IMR-90 (cell line): ENCODE measurements at regions not wholly inside any gene's neighbourhood (a gene's known extent, or its start where the extent isn't known, plus 50 kb on each side); places are given as distances from the start of the nearest gene placed in this dataset.

Experiments
- ATAC-seq: fragments of 200-7000 bp; cut with Tn5 transposase; 2 replicates; pipeline ENCODE4 v1.9.1; 2020; ENCODE audit warnings: low read depth, mild to moderate bottlenecking, moderate library complexity
- BruUV-seq: library from RNA; stranded (reverse); fragments of 400-500 nt; replicated peaks from 2 replicates; lab custom pipeline; 2021; lab: Mats Ljungman, UMichigan
- CTCF ChIA-PET: fragments of 300-600 bp; formaldehyde crosslinking; extraction: SDS; loops from one replicate; lab custom pipeline; 2021; ENCODE audit warnings: antibody characterized with exemption; lab: Yijun Ruan, JAX
- POLR2A ChIA-PET: fragments of 300-600 bp; sonication (Branson Sonifier 250); formaldehyde crosslinking; loops from one replicate; lab custom pipeline; 2022; ENCODE audit warnings: antibody characterized with exemption; ENCODE audit not compliant: unreplicated experiment; lab: Charles Lee
- DNase-seq: peaks from one replicate; pipeline ENCODE4 v3.0.0; 2013
- H2AFZ ChIP-seq: replicated peaks from 2 replicates; pipeline ENCODE3; 2013; ENCODE audit warnings: low read length, mild to moderate bottlenecking; ENCODE audit not compliant: poor library complexity
- H2AK5ac ChIP-seq: 2 replicates; pipeline ENCODE4 v1.6.1; 2013; ENCODE audit warnings: low read depth, low read length, inconsistent platforms
- H2AK9ac ChIP-seq: replicated peaks from 2 replicates; pipeline ENCODE3; 2013; ENCODE audit warnings: mild to moderate bottlenecking, low read depth, low read length, moderate library complexity; ENCODE audit not compliant: poor library complexity
- H2BK120ac ChIP-seq: 2 replicates; pipeline ENCODE4 v1.6.1; 2013; ENCODE audit warnings: low read depth, low read length, inconsistent platforms
- H2BK15ac ChIP-seq: 3 replicates; pipeline ENCODE4 v1.6.1; 2013; ENCODE audit warnings: low read depth, low read length, inconsistent platforms
- H2BK20ac ChIP-seq: 2 replicates; pipeline ENCODE4 v1.6.1; 2013; ENCODE audit warnings: low read depth, mild to moderate bottlenecking, inconsistent platforms, low read length, moderate library complexity
- H2BK5ac ChIP-seq: 2 replicates; pipeline ENCODE4 v1.6.1; 2013; ENCODE audit warnings: mild to moderate bottlenecking, low read depth, low read length, inconsistent platforms; ENCODE audit not compliant: poor library complexity, severe bottlenecking
- H3K14ac ChIP-seq: replicated peaks from 2 replicates; pipeline ENCODE4 v1.6.1; 2013; ENCODE audit warnings: low read depth, low read length, inconsistent platforms
- H3K18ac ChIP-seq: 2 replicates; pipeline ENCODE4 v1.6.1; 2013; ENCODE audit warnings: low read depth, low read length, control low read depth
- H3K23ac ChIP-seq: 2 replicates; pipeline ENCODE4 v1.6.1; 2013; ENCODE audit warnings: low read depth, low read length, inconsistent platforms
- H3K27ac ChIP-seq: 2 replicates; pipeline ENCODE4 v1.5.1; 2013; ENCODE audit warnings: mild to moderate bottlenecking, control low read depth, low read length; ENCODE audit not compliant: insufficient read depth
- H3K27me3 ChIP-seq: 2 replicates; pipeline ENCODE4 v1.6.1; 2013; ENCODE audit warnings: low read length; ENCODE audit not compliant: control insufficient read depth, insufficient read depth
- H3K36me3 ChIP-seq: 2 replicates; pipeline ENCODE4 v1.6.1; 2013; ENCODE audit warnings: low read length, mixed read lengths; ENCODE audit not compliant: control insufficient read depth, insufficient read depth
- H3K4ac ChIP-seq: 2 replicates; pipeline ENCODE4 v1.6.1; 2013; ENCODE audit warnings: low read depth, low read length, inconsistent platforms
- H3K4me1 ChIP-seq: 2 replicates; pipeline ENCODE4 v1.6.1; 2013; ENCODE audit warnings: low read length, mixed read lengths; ENCODE audit not compliant: control insufficient read depth, insufficient read depth
- H3K4me2 ChIP-seq: 2 replicates; pipeline ENCODE4 v1.6.1; 2013; ENCODE audit warnings: low read depth, mild to moderate bottlenecking, control low read depth, low read length, moderate library complexity
- H3K4me3 ChIP-seq: 2 replicates; pipeline ENCODE4 v1.5.1; 2013; ENCODE audit warnings: low read depth, mild to moderate bottlenecking, control low read depth, low read length, moderate library complexity; ENCODE audit not compliant: insufficient read depth
- H3K56ac ChIP-seq: 2 replicates; pipeline ENCODE4 v1.6.1; 2013; ENCODE audit warnings: low read length, inconsistent platforms; ENCODE audit not compliant: insufficient read depth; ENCODE audit errors: extremely low read depth
- H3K79me1 ChIP-seq, 2 experiments: 2 replicates each; pipeline ENCODE4 v1.6.1; 2013; ENCODE audit warnings: low read length in 2 of 2, inconsistent platforms in 1 of 2, low read depth in 1 of 2
- H3K9ac ChIP-seq: 2 replicates; pipeline ENCODE4 v1.6.1; 2013; ENCODE audit warnings: low read depth, low read length, control low read depth
- H3K9me1 ChIP-seq: 2 replicates; pipeline ENCODE4 v1.6.1; 2013; ENCODE audit warnings: low read length, inconsistent platforms; ENCODE audit not compliant: insufficient read depth
- H3K9me3 ChIP-seq: 2 replicates; pipeline ENCODE4 v1.6.1; 2013; ENCODE audit warnings: low read length; ENCODE audit not compliant: control insufficient read depth, insufficient read depth
- H4K20me1 ChIP-seq: 2 replicates; pipeline ENCODE4 v1.6.1; 2013; ENCODE audit warnings: low read length, inconsistent platforms; ENCODE audit not compliant: insufficient read depth
- H4K5ac ChIP-seq: 2 replicates; pipeline ENCODE4 v1.6.1; 2013; ENCODE audit warnings: mild to moderate bottlenecking, low read depth, low read length, control low read depth
- H4K8ac ChIP-seq, 2 experiments: 2 replicates each; pipeline ENCODE4 v1.6.1; 2013; ENCODE audit warnings: low read depth in 2 of 2, low read length in 2 of 2, control low read depth in 1 of 2, inconsistent platforms in 1 of 2
- H4K91ac ChIP-seq: 2 replicates; pipeline ENCODE4 v1.6.1; 2013; ENCODE audit warnings: low read depth, low read length, inconsistent platforms; ENCODE audit not compliant: insufficient read depth
- CEBPB ChIP-seq: IDR thresholded peaks from 2 replicates; pipeline ENCODE4 v1.6.1; 2012; ENCODE audit warnings: low read depth, low read length, improper control_type of control experiment
- CHD1 ChIP-seq: IDR thresholded peaks from 2 replicates; pipeline ENCODE4 v1.6.1; 2012; ENCODE audit warnings: low read depth, low read length, improper control_type of control experiment
- ELK1 ChIP-seq: fragments of 150-350 bp; IDR thresholded peaks from 2 replicates; pipeline ENCODE4 v1.6.1; 2016; ENCODE audit warnings: low read depth, mild to moderate bottlenecking, low read length, moderate library complexity, borderline replicate concordance
- FOS ChIP-seq: fragments of 150-350 bp; IDR thresholded peaks from 2 replicates; pipeline ENCODE4 v1.6.1; 2016; ENCODE audit warnings: low read depth, low read length
- POLR2A ChIP-seq: IDR thresholded peaks from 2 replicates; pipeline ENCODE4 v1.6.1; 2012; ENCODE audit warnings: mild to moderate bottlenecking, low read depth, low read length
- RAD21 ChIP-seq: IDR thresholded peaks from 2 replicates; pipeline ENCODE4 v1.6.1; 2012; ENCODE audit warnings: low read length, improper control_type of control experiment
- RCOR1 ChIP-seq: IDR thresholded peaks from 2 replicates; pipeline ENCODE4 v1.6.1; 2012; ENCODE audit warnings: mild to moderate bottlenecking, low read length, improper control_type of control experiment; ENCODE audit not compliant: insufficient replicate concordance
- USF2 ChIP-seq: fragments of 150-350 bp; IDR thresholded peaks from 2 replicates; pipeline ENCODE4 v1.6.1; 2017; ENCODE audit warnings: mild to moderate bottlenecking, antibody characterized with exemption, low read length, low read depth
- dilution Hi-C: fragments of 300-500 bp; cut with HindIII; formaldehyde crosslinking; loops from one replicate; pipeline ENCODE4 v1.14.3; 2018; ENCODE audit warnings: low sequenced_read_pairs; ENCODE audit not compliant: unreplicated experiment
- in situ Hi-C: fragments of 300-500 bp; cut with MboI; formaldehyde crosslinking; loops from 3 replicates; pipeline ENCODE4 v1.14.3; 2019; ENCODE audit warnings: low sequenced_read_pairs, inconsistent platforms, mixed read lengths
- intact Hi-C: fragments of 100-400 bp; cut with micrococcal nuclease; formaldehyde crosslinking; loops from 2 replicates; pipeline ENCODE4 v1.10.0; 2022

- ATAC-seq, result no peak
- CTCF ChIA-PET, result interaction anchor here (1.1 kb wide), 1 partner anchor 16 kb away, joined by 3 read pairs; no protein-coding TSS in a partner anchor
- dilution Hi-C loops, result no loop called here
Measured at GRCh38 chr1:119217309-119217828, 76.9 kb upstream of the WARS2 start.

More at GRCh38 chr1:119217309-119217828, 76.9 kb upstream of the WARS2 start:
- Histone ChIP-seq H3K9ac (no peak overlapping the region), H3K18ac (no peak overlapping the region), H2BK20ac (no peak overlapping the region), H3K27me3 (no peaks in the 10 kb centered on the region), H4K5ac (no peak overlapping the region), H3K79me1 (no peaks in the 10 kb centered on the region), H3K36me3 (no peaks in the 10 kb centered on the region), H2AFZ (no peak overlapping the region), H3K4me2 (no peak overlapping the region), H4K91ac (no peak overlapping the region), H3K4me3 (no peak overlapping the region), H3K4me1 (no peaks in the 10 kb centered on the region), H2BK5ac (no peak overlapping the region), H4K8ac (no peak overlapping the region), H3K56ac (no peak overlapping the region), H3K27ac (no peak overlapping the region), H2AK9ac (no peak overlapping the region), H3K23ac (no peak overlapping the region), H2AK5ac (no peak overlapping the region), H3K9me3 (no peaks in the 10 kb centered on the region), H3K9me1 (no peaks in the 10 kb centered on the region), H4K20me1 (no peaks in the 10 kb centered on the region), H3K14ac (no peak overlapping the region), H2BK15ac (no peak overlapping the region), H2BK120ac (no peak overlapping the region), H3K4ac (no peak overlapping the region)
- TF ChIP-seq USF2 (no peak), CHD1 (no peak), RAD21 (no peak), ELK1 (no peak), POLR2A (no peak), CEBPB (no peak), FOS (no peak), RCOR1 (no peak)
- intact Hi-C loops (no loop called here), in situ Hi-C loops (no loop called here)
- no TSS peak for BruUV-seq
- DNase-seq, result no peak
- POLR2A ChIA-PET, result no interaction called here
